Motor neuron (in vitro differentiated cells): ENCODE measurements at regions not wholly inside any gene's neighbourhood (a gene's known extent, or its start where the extent isn't known, plus 50 kb on each side); places are given as distances from the start of the nearest gene placed in this dataset.

Experiments used
- ATAC-seq, 8 experiments: fragments of 200-7000 bp; cut with Tn5 transposase; replicated peaks in 6 of 8; 2 replicates each; pipeline ENCODE4 v1.8.0; 2021; ENCODE audit warnings: mild to moderate bottlenecking in 8 of 8, moderate library complexity in 8 of 8
- H3K27ac ChIP-seq, 2 donors: fragments of 250-450 bp; sonication (Bioruptor Pico); 2 replicates each; pipeline ENCODE4 v1.9.0; 2021; ENCODE audit warnings: antibody characterized with exemption in 2 of 2, mild to moderate bottlenecking in 2 of 2, moderate library complexity in 1 of 2
- H3K4me1 ChIP-seq, 2 donors: fragments of 250-450 bp; sonication (Bioruptor Pico); replicated peaks in 1 of 2; 2 replicates each; pipeline ENCODE4 v1.6.1; 2021; ENCODE audit warnings: antibody characterized with exemption in 2 of 2, mild to moderate bottlenecking in 2 of 2, moderate library complexity in 1 of 2
- H3K4me3 ChIP-seq, 5 donors: fragments of 250-450 bp; sonication (Bioruptor Pico); 2 replicates each; pipeline ENCODE4 v1.9.0; 2021; ENCODE audit warnings: antibody characterized with exemption in 5 of 5, mild to moderate bottlenecking in 5 of 5, moderate library complexity in 4 of 5
- WGBS, 10 experiments: fragments of 450-650 bp; shearing (Covaris generic); methylation state at CpG; one replicate each; pipeline ENCODE4 v1.0.0; 2022; 5-methylcytosine and 5-hydroxymethylcytosine counted together
- in situ Hi-C, 9 experiments: fragments of 400-800 bp; cut with MboI; loops; one replicate each; pipeline ENCODE4 v1.15.0; 2021; ENCODE audit warnings: low sequenced_read_pairs in 9 of 9, low pct_unique_long_range_greater_than_20kb in 2 of 9; ENCODE audit not compliant: unreplicated experiment in 9 of 9

- no peak for ATAC-seq
- no peak overlapping the region for H3K27ac ChIP-seq
- 25 to 83% (median 80%) methylated on average over 1 to 3 of the region's 3 CpGs; no CpG with 5 or more reads in 5 of the 10 experiments for WGBS, 10 experiments
- H3K4me1 ChIP-seq = peaks cover 31 to 49% of the 10 kb centered on the region in 2 donors
- H3K4me3 ChIP-seq = no peak overlapping the region
- in situ Hi-C loops = no loop called here
These were observed 282.5 kb downstream of the ZSWIM6 start for GRCh38 chr5:61614606-61615005.

GRCh38 chr5:61617039-61617438, 285.0 kb downstream of the ZSWIM6 start:
- H3K27ac ChIP-seq = no peak overlapping the region
- ATAC-seq = peak in 4 of 8 experiments; percentile 21 to 40 (median 28)
- in situ Hi-C loops = no loop called here
- WGBS, 10 experiments = 54 to 100% (median 94%) methylated on average over 1 to 3 of the region's 3 CpGs; no CpG with 5 or more reads in 5 of the 10 experiments
- H3K4me1 ChIP-seq = peaks cover 16 to 32% of the 10 kb centered on the region in 2 donors
- no peak overlapping the region for H3K4me3 ChIP-seq

- no peak for ATAC-seq
These were observed 286.0 kb downstream of the ZSWIM6 start for GRCh38 chr5:61617995-61618525.

GRCh38 chr5:61618577-61618976, 286.5 kb downstream of the ZSWIM6 start:
- ATAC-seq = no peak
- H3K4me3 ChIP-seq = no peak overlapping the region
- 73 to 100% (median 80%) methylated on average over 1 to 4 of the region's 4 CpGs; no CpG with 5 or more reads in 4 of the 10 experiments for WGBS, 10 experiments
- H3K27ac ChIP-seq = no peak overlapping the region
- peaks cover 4 to 17% of the 10 kb centered on the region in 2 donors for H3K4me1 ChIP-seq
- in situ Hi-C loops = no loop called here

More at GRCh38 chr5:61617995-61618525, 286.0 kb downstream of the ZSWIM6 start:
- in situ Hi-C loops = no loop called here
- Histone ChIP-seq H3K4me1 (peaks cover 7 to 22% of the 10 kb centered on the region in 2 donors), H3K27ac (no peak overlapping the region), H3K4me3 (no peak overlapping the region)
- WGBS, 10 experiments = 15 to 100% (median 83%) methylated on average over 1 to 2 of the region's 2 CpGs; no CpG with 5 or more reads in 3 of the 10 experiments

- H3K4me1 ChIP-seq = peaks cover 2 to 13% of the 10 kb centered on the region in 2 donors
- in situ Hi-C loops = no loop called here
- 82 to 100% (median 83%) methylated on average over 2 to 3 of the region's 3 CpGs; no CpG with 5 or more reads in 7 of the 10 experiments for WGBS, 10 experiments
- H3K27ac ChIP-seq = no peak overlapping the region
- no peak overlapping the region for H3K4me3 ChIP-seq
- ATAC-seq = no peak
These were observed 287.2 kb downstream of the ZSWIM6 start for GRCh38 chr5:61619289-61619688.

- in situ Hi-C loops = no loop called here
- Histone ChIP-seq H3K4me1 (peaks cover 6 to 12% of the 10 kb centered on the region in 2 donors), H3K4me3 (no peak overlapping the region), H3K27ac (no peak overlapping the region)
- WGBS, 10 experiments = 57 to 100% (median 93%) methylated on average over 1 to 3 of the region's 8 CpGs; no CpG with 5 or more reads in 3 of the 10 experiments
- peak in 1 of 8 experiments; percentile 76 for ATAC-seq
These were observed 287.9 kb downstream of the ZSWIM6 start for GRCh38 chr5:61619777-61620518.

GRCh38 chr5:61620699-61621182, 288.7 kb downstream of the ZSWIM6 start:
- H3K4me3 ChIP-seq = no peak overlapping the region
- in situ Hi-C loops = no loop called here
- peaks cover 14 to 17% of the 10 kb centered on the region in 2 donors for H3K4me1 ChIP-seq
- 0 to 100% (median 80%) methylated on average over 1 to 3 of the region's 4 CpGs; no CpG with 5 or more reads in 3 of the 10 experiments for WGBS, 10 experiments
- no peak overlapping the region for H3K27ac ChIP-seq
- ATAC-seq = no peak

GRCh38 chr5:61621202-61621650, 289.2 kb downstream of the ZSWIM6 start:
- no peak overlapping the region for H3K4me3 ChIP-seq

GRCh38 chr5:61622156-61622555, 290.1 kb downstream of the ZSWIM6 start:
- in situ Hi-C loops = no loop called here
- no peak for ATAC-seq
- WGBS, 10 experiments = 43 to 100% (median 86%) methylated on average over 1 to 2 of the region's 2 CpGs; no CpG with 5 or more reads in 2 of the 10 experiments
- H3K4me1 ChIP-seq = peaks cover 16 to 19% of the 10 kb centered on the region in 2 donors
- no peak overlapping the region for H3K4me3 ChIP-seq
- H3K27ac ChIP-seq = no peak overlapping the region

More at GRCh38 chr5:61621202-61621650, 289.2 kb downstream of the ZSWIM6 start:
- WGBS, 10 experiments = 70 to 100% (median 83%) methylated on average over 1 to 2 of the region's 7 CpGs; no CpG with 5 or more reads in 7 of the 10 experiments
- ATAC-seq = no peak
- Histone ChIP-seq H3K4me1 (peaks cover 16 to 19% of the 10 kb centered on the region in 2 donors), H3K27ac (no peak overlapping the region)
- in situ Hi-C loops = no loop called here

GRCh38 chr5:61623401-61624069, 291.5 kb downstream of the ZSWIM6 start:
- 56 to 98% (median 66%) methylated on average over 2 to 5 of the region's 5 CpGs; no CpG with 5 or more reads in 1 of the 10 experiments for WGBS, 10 experiments
- Histone ChIP-seq H3K4me3 (no peak overlapping the region), H3K27ac (no peak overlapping the region), H3K4me1 (peaks cover 16 to 19% of the 10 kb centered on the region in 2 donors)
- no peak for ATAC-seq
- in situ Hi-C loops = no loop called here

- peak in 1 of 8 experiments; percentile 38 for ATAC-seq
- in situ Hi-C loops = loop anchor here in 1 of 9 experiments (25.0 kb wide), 1 partner anchor 287 kb away; the partner anchor contains the start of gene ZSWIM6
- H3K27ac ChIP-seq = peak overlapping the region in 1 of 2 donors; percentile 32
- H3K4me1 ChIP-seq = peaks cover 16 to 19% of the 10 kb centered on the region in 2 donors
- peak overlapping the region in 2 of 5 donors; percentile 11 to 32 for H3K4me3 ChIP-seq
- WGBS, 10 experiments = 20 to 100% (median 90%) methylated on average over 1 to 3 of the region's 3 CpGs; no CpG with 5 or more reads in 1 of the 10 experiments
These were observed 292.6 kb downstream of the ZSWIM6 start for GRCh38 chr5:61624553-61625136.

- in situ Hi-C loops = loop anchor here in 1 of 9 experiments (25.0 kb wide), 1 partner anchor 288 kb away; the partner anchor contains the start of gene ZSWIM6
- H3K27ac ChIP-seq = peak overlapping the region in 1 of 2 donors; percentile 45
- 2 to 88% (median 13%) methylated on average over 1 to 11 of the region's 11 CpGs; no CpG with 5 or more reads in 1 of the 10 experiments for WGBS, 10 experiments
These were observed 293.1 kb downstream of the ZSWIM6 start for GRCh38 chr5:61625137-61625561.

More at GRCh38 chr5:61625137-61625561, 293.1 kb downstream of the ZSWIM6 start:
- ATAC-seq = peak in 7 of 8 experiments; percentile 5 to 77 (median 64)
- peak overlapping the region; percentile 11 to 32 (median 15) for H3K4me3 ChIP-seq
- peaks cover 16 to 19% of the 10 kb centered on the region in 2 donors for H3K4me1 ChIP-seq
